H1 (cell line): ENCODE measurements at regions not wholly inside any gene's neighbourhood (a gene's known extent, or its start where the extent isn't known, plus 50 kb on each side); places are given as distances from the start of the nearest gene placed in this dataset.

Experiments
- CTCF ChIA-PET: fragments of 300-600 bp; sonication (Branson Sonifier 250); formaldehyde crosslinking; loops from one replicate; lab custom pipeline; 2021; ENCODE audit not compliant: partially characterized antibody; lab: Charles Lee
- POLR2A ChIA-PET: fragments of 300-600 bp; sonication (Branson Sonifier 250); formaldehyde crosslinking; loops from one replicate; lab custom pipeline; 2021; ENCODE audit warnings: inconsistent platforms; ENCODE audit not compliant: partially characterized antibody; lab: Charles Lee
- DNase-seq, 2 experiments: peaks; one replicate each; pipeline versions ENCODE4 v3.0.0 to v3.0.0-alpha.2; 2010 to 2022; ENCODE audit warnings: low spot score in 2 of 2, low read depth in 1 of 2, mixed read lengths in 1 of 2
- FAIRE-seq: peaks from 2 replicates; lab custom pipeline; 2011; peaks lifted over from hg19 to GRCh38; lab: Jason Lieb, UNC
- H2AFZ ChIP-seq: 2 replicates; pipeline ENCODE4 v1.8.1; 2012; ENCODE audit warnings: low read length, inconsistent platforms
- H2AK5ac ChIP-seq: 2 replicates; pipeline ENCODE4 v1.6.1; 2013; ENCODE audit warnings: low read depth, low read length
- H2BK120ac ChIP-seq: replicated peaks from 2 replicates; pipeline ENCODE3; 2013; ENCODE audit warnings: low read depth, low read length, inconsistent platforms
- H2BK12ac ChIP-seq: 2 replicates; pipeline ENCODE4 v1.6.1; 2013; ENCODE audit warnings: low read depth, low read length
- H2BK15ac ChIP-seq: 2 replicates; pipeline ENCODE4 v1.6.1; 2013; ENCODE audit warnings: low read length
- H2BK20ac ChIP-seq: 2 replicates; pipeline ENCODE4 v1.6.1; 2013; ENCODE audit warnings: low read length
- H2BK5ac ChIP-seq: 2 replicates; pipeline ENCODE4 v1.6.1; 2013; ENCODE audit warnings: low read depth, low read length
- H3K14ac ChIP-seq: 2 replicates; pipeline ENCODE4 v1.6.1; 2013; ENCODE audit warnings: inconsistent platforms; ENCODE audit not compliant: insufficient read length
- H3K18ac ChIP-seq: 2 replicates; pipeline ENCODE4 v1.6.1; 2013; ENCODE audit warnings: low read length; ENCODE audit errors: extremely low read depth
- H3K23ac ChIP-seq: 2 replicates; pipeline ENCODE4 v1.6.1; 2013; ENCODE audit warnings: inconsistent platforms; ENCODE audit not compliant: insufficient read length
- H3K23me2 ChIP-seq: 2 replicates; pipeline ENCODE4 v1.6.1; 2013; ENCODE audit warnings: low read depth, low read length
- H3K27ac ChIP-seq: 2 replicates; pipeline ENCODE4 v1.6.1; 2011; ENCODE audit warnings: low read depth, low read length, inconsistent platforms
- H3K27me3 ChIP-seq, 4 experiments: replicated peaks in 1 of 4; 1 replicate in 1 of 4; 2 replicates in 3 of 4; pipeline versions ENCODE4 v1.6.1 to v1.8.1; 2011 to 2013; ENCODE audit warnings: low read length in 3 of 4, mild to moderate bottlenecking in 3 of 4, inconsistent platforms in 2 of 4, mixed read lengths in 2 of 4, moderate library complexity in 1 of 4; ENCODE audit not compliant: control insufficient read depth in 3 of 4, insufficient read depth in 3 of 4; ENCODE audit errors: extremely low read depth in 1 of 4
- H3K36me3 ChIP-seq, 4 experiments: 2 replicates each; pipeline versions ENCODE4 v1.6.1 to v1.8.1; 2011 to 2013; ENCODE audit warnings: mild to moderate bottlenecking in 4 of 4, low read length in 3 of 4, moderate library complexity in 2 of 4, control low read depth in 1 of 4, inconsistent platforms in 1 of 4; ENCODE audit not compliant: insufficient read depth in 4 of 4, control insufficient read depth in 2 of 4
- H3K4ac ChIP-seq: replicated peaks from 2 replicates; pipeline ENCODE3; 2013; ENCODE audit warnings: low read length, low read depth, mixed read lengths, inconsistent platforms; ENCODE audit not compliant: insufficient read length
- H3K4me1 ChIP-seq, 4 experiments: replicated peaks in 1 of 4; 1 replicate in 1 of 4; 2 replicates in 3 of 4; pipeline versions ENCODE4 v1.6.1 to v1.8.1; 2011 to 2013; ENCODE audit warnings: low read length in 3 of 4, inconsistent platforms in 2 of 4, mixed read lengths in 1 of 4; ENCODE audit not compliant: insufficient read depth in 4 of 4, control insufficient read depth in 3 of 4
- H3K4me2 ChIP-seq, 2 experiments: 2 replicates each; pipeline versions ENCODE4 v1.6.1 to v1.8.1; 2011 to 2013; ENCODE audit warnings: low read depth in 2 of 2, low read length in 2 of 2, control low read depth in 1 of 2, inconsistent platforms in 1 of 2, mild to moderate bottlenecking in 1 of 2; ENCODE audit not compliant: insufficient read depth in 1 of 2
- H3K4me3 ChIP-seq, 4 experiments: fragments of 200-600, 300-600 bp in 1 of 4; sonication (generic), shearing (Covaris generic), sonication (Bioruptor Twin) in 1 of 4; 2 replicates each; pipeline versions ENCODE4 v1.5.1 to v1.8.1; 2011 to 2016; ENCODE audit warnings: low read length in 4 of 4, low read depth in 3 of 4, control low read depth in 2 of 4, inconsistent platforms in 2 of 4, mild to moderate bottlenecking in 2 of 4, mixed read lengths in 1 of 4, moderate library complexity in 1 of 4; ENCODE audit not compliant: insufficient read depth in 2 of 4; ENCODE audit errors: extremely low read depth in 1 of 4
- H3K56ac ChIP-seq: replicated peaks from 2 replicates; pipeline ENCODE3; 2013; ENCODE audit warnings: low read depth, mild to moderate bottlenecking, mixed read lengths, low read length, inconsistent platforms; ENCODE audit not compliant: insufficient read length
- H3K79me1 ChIP-seq: 2 replicates; pipeline ENCODE4 v1.6.1; 2013; ENCODE audit warnings: low read depth, low read length, control low read depth
- H3K79me2 ChIP-seq, 2 experiments: 2 replicates each; pipeline versions ENCODE4 v1.6.1 to v1.8.1; 2012 to 2013; ENCODE audit warnings: low read length in 2 of 2, mild to moderate bottlenecking in 2 of 2, inconsistent platforms in 1 of 2; ENCODE audit not compliant: insufficient read depth in 2 of 2, control insufficient read depth in 1 of 2
- H3K9ac ChIP-seq, 4 experiments: replicated peaks in 1 of 4; 1 replicate in 1 of 4; 2 replicates in 3 of 4; pipeline versions ENCODE4 v1.6.1 to v1.8.1; 2011 to 2013; ENCODE audit warnings: low read depth in 3 of 4, low read length in 3 of 4, control low read depth in 2 of 4, mild to moderate bottlenecking in 2 of 4, moderate library complexity in 2 of 4, inconsistent platforms in 1 of 4; ENCODE audit errors: extremely low read depth in 1 of 4
- H3K9me3 ChIP-seq, 2 experiments: 2 replicates each; pipeline versions ENCODE4 v1.6.1 to v1.8.1; 2012 to 2013; ENCODE audit warnings: mild to moderate bottlenecking in 2 of 2, moderate library complexity in 2 of 2, control low read depth in 1 of 2, inconsistent platforms in 1 of 2, low read depth in 1 of 2, low read length in 1 of 2, mixed read lengths in 1 of 2; ENCODE audit not compliant: insufficient read depth in 2 of 2
- H4K20me1 ChIP-seq, 2 experiments: replicated peaks in 1 of 2; 2 replicates each; pipeline versions ENCODE3 to v1.8.1; 2011 to 2013; ENCODE audit warnings: inconsistent platforms in 2 of 2, low read length in 2 of 2, mild to moderate bottlenecking in 1 of 2; ENCODE audit not compliant: insufficient read depth in 2 of 2, control insufficient read depth in 1 of 2
- H4K5ac ChIP-seq: 2 replicates; pipeline ENCODE4 v1.6.1; 2013; ENCODE audit warnings: low read length, low read depth, mixed read lengths, inconsistent platforms; ENCODE audit not compliant: insufficient read length
- H4K8ac ChIP-seq: 2 replicates; pipeline ENCODE4 v1.8.0; 2013; ENCODE audit warnings: mild to moderate bottlenecking, moderate library complexity, low read length, inconsistent platforms; ENCODE audit not compliant: insufficient read depth; ENCODE audit errors: extremely low read depth
- H4K91ac ChIP-seq: replicated peaks from 2 replicates; pipeline ENCODE3; 2013; ENCODE audit warnings: low read length, mixed read lengths, inconsistent platforms; ENCODE audit not compliant: insufficient read length
- ASH2L ChIP-seq: fragments of 200-600, 300-600 bp; sonication (generic); IDR thresholded peaks from one replicate; pipeline ENCODE4 v1.7.1; 2017; ENCODE audit warnings: low read length
- BCL11A ChIP-seq, 2 experiments: IDR thresholded peaks; one replicate each; pipeline ENCODE4 v1.6.1; 2011; ENCODE audit warnings: low read depth in 2 of 2, low read length in 2 of 2, mild to moderate bottlenecking in 2 of 2
- CBX8 ChIP-seq: fragments of 300-800, 300-1000 bp; sonication (generic); IDR thresholded peaks from 2 replicates; pipeline ENCODE4 v1.7.1; 2016; ENCODE audit warnings: low read depth, low read length, borderline replicate concordance
- CHD2 ChIP-seq: IDR thresholded peaks from 2 replicates; pipeline ENCODE4 v1.6.1; 2012; ENCODE audit warnings: low read length, improper control_type of control experiment
- EGR1 ChIP-seq: IDR thresholded peaks from 2 replicates; pipeline ENCODE4 v1.6.1; 2011; ENCODE audit warnings: low read depth, low read length, borderline replicate concordance
- FOSL1 ChIP-seq: IDR thresholded peaks from 2 replicates; pipeline ENCODE4 v1.6.1; 2011; ENCODE audit warnings: mild to moderate bottlenecking, low read depth, low read length, moderate library complexity; ENCODE audit not compliant: insufficient read depth
- GTF2F1 ChIP-seq: IDR thresholded peaks from 2 replicates; pipeline ENCODE4 v1.6.1; 2012; ENCODE audit warnings: low read depth, low read length, improper control_type of control experiment, borderline replicate concordance
- PHF8 ChIP-seq: fragments of 200-600 bp; sonication (generic); conservative IDR thresholded peaks from 2 replicates; pipeline ENCODE4 v1.7.1; 2012; ENCODE audit warnings: low read depth, mild to moderate bottlenecking, inconsistent platforms, low read length, moderate library complexity
- RBBP5 ChIP-seq: IDR thresholded peaks from 2 replicates; pipeline ENCODE4 v1.7.1; 2012; ENCODE audit warnings: low read depth, mild to moderate bottlenecking, inconsistent platforms, low read length, moderate library complexity, borderline replicate concordance
- RFX5 ChIP-seq: IDR thresholded peaks from 2 replicates; pipeline ENCODE4 v1.6.1; 2011; ENCODE audit warnings: low read depth, low read length, improper control_type of control experiment, borderline replicate concordance
- SUZ12 ChIP-seq: fragments of 200-600 bp; sonication (generic); IDR thresholded peaks from 2 replicates; pipeline ENCODE4 v1.6.1; 2012; ENCODE audit warnings: mild to moderate bottlenecking, inconsistent platforms, low read length, moderate library complexity, mixed read lengths
- TBP ChIP-seq: IDR thresholded peaks from 2 replicates; pipeline ENCODE4 v1.6.1; 2011; ENCODE audit warnings: low read depth, low read length, improper control_type of control experiment
- TCF12 ChIP-seq: IDR thresholded peaks from 2 replicates; pipeline ENCODE4 v1.6.1; 2011; ENCODE audit warnings: low read depth, mild to moderate bottlenecking, low read length
- TEAD4 ChIP-seq: IDR thresholded peaks from 2 replicates; pipeline ENCODE4 v1.6.1; 2012; ENCODE audit warnings: low read depth, low read length, inconsistent platforms, mixed read lengths
- YY1 ChIP-seq: IDR thresholded peaks from 2 replicates; pipeline ENCODE4 v1.6.1; 2011; ENCODE audit warnings: low read depth, mild to moderate bottlenecking, low read length
- TF ChIP-seq, protein P1 (sequence below): IDR thresholded peaks from 2 replicates; pipeline ENCODE4 v1.6.1; 2011; ENCODE audit warnings: low read length, improper control_type of control experiment

DNA sequence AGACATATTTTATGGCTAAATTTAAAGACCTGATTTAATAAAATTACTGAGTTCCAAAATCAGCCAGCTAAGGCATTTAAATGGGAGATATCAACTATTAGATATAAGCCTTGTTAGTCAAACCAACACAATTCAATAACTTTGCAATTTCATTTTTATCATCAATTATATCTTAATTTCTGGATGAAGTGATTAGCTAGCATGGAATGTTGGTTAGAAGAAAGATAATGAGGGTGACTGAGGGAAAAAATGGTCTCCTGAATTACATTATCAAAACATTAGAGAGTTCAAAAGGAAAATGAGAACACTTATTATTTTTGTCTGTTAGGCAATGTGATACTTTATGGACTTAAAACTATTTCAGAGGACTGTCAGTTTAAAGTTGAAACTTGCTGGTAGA, 525.7 kb downstream of the CDH11 start:
- Histone ChIP-seq H3K56ac (no peak overlapping the region), H3K4ac (no peak overlapping the region), H3K79me1 (no peaks in the 10 kb centered on the region), H2BK12ac (no peak overlapping the region), H3K4me2 (no peak overlapping the region), H3K4me1 (no peaks in the 10 kb centered on the region), H3K14ac (no peak overlapping the region), H3K36me3 (no peaks in the 10 kb centered on the region), H3K18ac (no peak overlapping the region), H2BK20ac (no peak overlapping the region), H3K9me3 (no peaks in the 10 kb centered on the region), H3K27me3 (no peaks in the 10 kb centered on the region), H4K20me1 (no peaks in the 10 kb centered on the region), H2BK120ac (no peak overlapping the region), H3K23ac (no peak overlapping the region), H4K91ac (no peak overlapping the region), H3K79me2 (no peaks in the 10 kb centered on the region), H2AK5ac (no peak overlapping the region), H3K23me2 (no peaks in the 10 kb centered on the region), H3K4me3 (no peak overlapping the region), H2AFZ (no peak overlapping the region), H4K8ac (no peak overlapping the region), H3K9ac (no peak overlapping the region), H4K5ac (no peak overlapping the region)
- ChIA-PET POLR2A (no interaction called here), CTCF (no interaction called here)
- DNase-seq (no peak), FAIRE-seq (no peak)
- no peak for TF ChIP-seq CBX8
- no peak for TF ChIP-seq RFX5
- TF ChIP-seq CHD2: no peak
- no peak for TF ChIP-seq PHF8
- no peak for TF ChIP-seq YY1
- TF ChIP-seq EGR1: no peak
- no peak for TF ChIP-seq FOSL1
- no peak for TF ChIP-seq TCF12
- TF ChIP-seq TEAD4: no peak
- TF ChIP-seq, protein P1, sequence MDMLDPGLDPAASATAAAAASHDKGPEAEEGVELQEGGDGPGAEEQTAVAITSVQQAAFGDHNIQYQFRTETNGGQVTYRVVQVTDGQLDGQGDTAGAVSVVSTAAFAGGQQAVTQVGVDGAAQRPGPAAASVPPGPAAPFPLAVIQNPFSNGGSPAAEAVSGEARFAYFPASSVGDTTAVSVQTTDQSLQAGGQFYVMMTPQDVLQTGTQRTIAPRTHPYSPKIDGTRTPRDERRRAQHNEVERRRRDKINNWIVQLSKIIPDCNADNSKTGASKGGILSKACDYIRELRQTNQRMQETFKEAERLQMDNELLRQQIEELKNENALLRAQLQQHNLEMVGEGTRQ: no peak
- TF ChIP-seq ASH2L: no peak
- TF ChIP-seq TBP: no peak
- no peak for TF ChIP-seq SUZ12
- no peak for TF ChIP-seq GTF2F1
- TF ChIP-seq RBBP5: no peak
- no peak for TF ChIP-seq BCL11A (IDR thresholded peaks at IDR 0.05; ENCODE audit: low read depth in 2 of 2, low read length in 2 of 2)
- TF ChIP-seq, all 59 proteins: peak for 0
- Histone ChIP-seq H2BK15ac (no peak overlapping the region), H3K27ac (no peak overlapping the region), H2BK5ac (no peak overlapping the region)
